ENCODE measurements at regions not wholly inside any gene's neighbourhood (a gene's known extent, or its start where the extent isn't known, plus 50 kb on each side); places are given as distances from the start of the nearest gene placed in this dataset.
"Not testable (repeated sequence)": the region's sequence is repeated elsewhere in the genome, so short reads cannot be mapped to it uniquely, and the experiment has no call there.

DNA sequence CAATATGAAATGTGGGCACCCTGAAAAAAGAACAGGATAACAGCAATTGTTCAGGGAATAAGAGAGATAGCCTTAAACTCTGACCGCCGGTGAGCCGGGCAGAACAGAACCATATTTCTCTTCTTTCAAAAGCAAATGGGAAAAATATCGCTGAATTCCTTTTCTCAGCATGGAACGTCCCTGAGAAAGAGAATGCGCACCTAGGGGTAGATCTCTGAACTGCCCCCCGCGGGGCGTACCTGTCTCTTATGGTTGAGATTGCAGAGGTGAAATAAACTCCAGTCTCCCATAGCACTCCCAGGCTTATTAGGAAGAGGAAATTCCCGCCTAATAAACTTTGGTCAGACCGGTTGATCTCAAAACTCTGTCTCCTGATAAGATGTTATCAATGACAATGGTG, 82.1 kb upstream of the DEFB108B start:
- TF ChIP-seq, protein P1, sequence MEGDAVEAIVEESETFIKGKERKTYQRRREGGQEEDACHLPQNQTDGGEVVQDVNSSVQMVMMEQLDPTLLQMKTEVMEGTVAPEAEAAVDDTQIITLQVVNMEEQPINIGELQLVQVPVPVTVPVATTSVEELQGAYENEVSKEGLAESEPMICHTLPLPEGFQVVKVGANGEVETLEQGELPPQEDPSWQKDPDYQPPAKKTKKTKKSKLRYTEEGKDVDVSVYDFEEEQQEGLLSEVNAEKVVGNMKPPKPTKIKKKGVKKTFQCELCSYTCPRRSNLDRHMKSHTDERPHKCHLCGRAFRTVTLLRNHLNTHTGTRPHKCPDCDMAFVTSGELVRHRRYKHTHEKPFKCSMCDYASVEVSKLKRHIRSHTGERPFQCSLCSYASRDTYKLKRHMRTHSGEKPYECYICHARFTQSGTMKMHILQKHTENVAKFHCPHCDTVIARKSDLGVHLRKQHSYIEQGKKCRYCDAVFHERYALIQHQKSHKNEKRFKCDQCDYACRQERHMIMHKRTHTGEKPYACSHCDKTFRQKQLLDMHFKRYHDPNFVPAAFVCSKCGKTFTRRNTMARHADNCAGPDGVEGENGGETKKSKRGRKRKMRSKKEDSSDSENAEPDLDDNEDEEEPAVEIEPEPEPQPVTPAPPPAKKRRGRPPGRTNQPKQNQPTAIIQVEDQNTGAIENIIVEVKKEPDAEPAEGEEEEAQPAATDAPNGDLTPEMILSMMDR (CRISPR knock-in tag; IDR thresholded peaks at IDR 0.05): not testable (repeated sequence)
- not testable (repeated sequence) for TF ChIP-seq TCF7L2 (IDR thresholded peaks at IDR 0.05; ENCODE audit: low read depth, low read length); EP300 (IDR thresholded peaks at IDR 0.05; ENCODE audit: low read depth in 2 of 2, low read length in 2 of 2); EP300 (CRISPR knock-in tag; IDR thresholded peaks at IDR 0.05; ENCODE audit: borderline replicate concordance); ZNF205 (CRISPR knock-in tag; IDR thresholded peaks at IDR 0.05); POLR2A (IDR thresholded peaks at IDR 0.05; ENCODE audit: insufficient read depth in 1 of 2, low read depth in 2 of 2, low read length in 2 of 2); ZNF431 (CRISPR knock-in tag; IDR thresholded peaks at IDR 0.05; ENCODE audit: borderline replicate concordance, low read depth); BORCS8-MEF2B (CRISPR knock-in tag; IDR thresholded peaks at IDR 0.05)
- TF ChIP-seq, protein P2, sequence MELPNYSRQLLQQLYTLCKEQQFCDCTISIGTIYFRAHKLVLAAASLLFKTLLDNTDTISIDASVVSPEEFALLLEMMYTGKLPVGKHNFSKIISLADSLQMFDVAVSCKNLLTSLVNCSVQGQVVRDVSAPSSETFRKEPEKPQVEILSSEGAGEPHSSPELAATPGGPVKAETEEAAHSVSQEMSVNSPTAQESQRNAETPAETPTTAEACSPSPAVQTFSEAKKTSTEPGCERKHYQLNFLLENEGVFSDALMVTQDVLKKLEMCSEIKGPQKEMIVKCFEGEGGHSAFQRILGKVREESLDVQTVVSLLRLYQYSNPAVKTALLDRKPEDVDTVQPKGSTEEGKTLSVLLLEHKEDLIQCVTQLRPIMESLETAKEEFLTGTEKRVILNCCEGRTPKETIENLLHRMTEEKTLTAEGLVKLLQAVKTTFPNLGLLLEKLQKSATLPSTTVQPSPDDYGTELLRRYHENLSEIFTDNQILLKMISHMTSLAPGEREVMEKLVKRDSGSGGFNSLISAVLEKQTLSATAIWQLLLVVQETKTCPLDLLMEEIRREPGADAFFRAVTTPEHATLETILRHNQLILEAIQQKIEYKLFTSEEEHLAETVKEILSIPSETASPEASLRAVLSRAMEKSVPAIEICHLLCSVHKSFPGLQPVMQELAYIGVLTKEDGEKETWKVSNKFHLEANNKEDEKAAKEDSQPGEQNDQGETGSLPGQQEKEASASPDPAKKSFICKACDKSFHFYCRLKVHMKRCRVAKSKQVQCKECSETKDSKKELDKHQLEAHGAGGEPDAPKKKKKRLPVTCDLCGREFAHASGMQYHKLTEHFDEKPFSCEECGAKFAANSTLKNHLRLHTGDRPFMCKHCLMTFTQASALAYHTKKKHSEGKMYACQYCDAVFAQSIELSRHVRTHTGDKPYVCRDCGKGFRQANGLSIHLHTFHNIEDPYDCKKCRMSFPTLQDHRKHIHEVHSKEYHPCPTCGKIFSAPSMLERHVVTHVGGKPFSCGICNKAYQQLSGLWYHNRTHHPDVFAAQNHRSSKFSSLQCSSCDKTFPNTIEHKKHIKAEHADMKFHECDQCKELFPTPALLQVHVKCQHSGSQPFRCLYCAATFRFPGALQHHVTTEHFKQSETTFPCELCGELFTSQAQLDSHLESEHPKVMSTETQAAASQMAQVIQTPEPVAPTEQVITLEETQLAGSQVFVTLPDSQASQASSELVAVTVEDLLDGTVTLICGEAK (IDR thresholded peaks at IDR 0.05): not testable (repeated sequence)
- TF ChIP-seq, protein P2 (CRISPR knock-in tag; IDR thresholded peaks at IDR 0.05): not testable (repeated sequence)

Measured in HepG2 (cell line).